ENCODE measurements at regions not wholly inside any gene's neighbourhood (a gene's known extent, or its start where the extent isn't known, plus 50 kb on each side); places are given as distances from the start of the nearest gene placed in this dataset.

DNA sequence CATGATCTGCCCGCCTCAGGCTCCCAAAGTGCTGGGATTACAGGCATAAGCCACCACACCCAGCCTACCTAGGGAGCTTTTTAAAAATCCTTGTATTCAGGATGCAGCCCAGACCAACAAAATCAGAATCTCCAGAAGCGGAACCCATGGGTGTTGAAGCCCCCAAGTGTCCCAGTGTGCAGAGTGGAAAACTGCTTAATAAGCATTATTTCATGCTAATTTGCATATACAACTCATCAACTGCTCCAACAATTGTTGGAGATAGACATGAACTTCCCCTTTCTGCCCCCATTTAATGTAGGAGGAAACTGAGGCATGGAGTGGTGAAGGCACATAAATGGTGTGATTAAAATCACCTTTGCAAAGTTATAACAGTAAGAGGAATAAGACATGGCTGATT, 84.3 kb upstream of the C16orf82 start (continued):
- TF ChIP-seq STAT1 (conservative IDR thresholded peaks at IDR 0.05): no peak
- TF ChIP-seq PRDM15 (CRISPR knock-in tag; IDR thresholded peaks at IDR 0.05): no peak
- no peak for TF ChIP-seq ZSCAN29 (IDR thresholded peaks at IDR 0.05)
- TF ChIP-seq STAT3 (IDR thresholded peaks at IDR 0.05; ENCODE audit: low read depth, low read length): no peak
- TF ChIP-seq CHD1 (IDR thresholded peaks at IDR 0.05; ENCODE audit: low read depth, low read length): no peak

- H3K9ac ChIP-seq (ENCODE audit: control insufficient read depth, insufficient read depth, low read length): no peak overlapping the region
- no peaks in the 10 kb centered on the region for H3K9me3 ChIP-seq (replicated peaks; ENCODE audit: control insufficient read depth, insufficient read depth, low read length)
- H3K4me1 ChIP-seq (ENCODE audit: control insufficient read depth, insufficient read depth, low read length): no peaks in the 10 kb centered on the region
- H3K36me3 ChIP-seq (ENCODE audit: control insufficient read depth in 2 of 2, insufficient read depth in 2 of 2, low read length in 1 of 2): no peaks in the 10 kb centered on the region
- ATAC-seq (no peak), FAIRE-seq (no peak), DNase-seq (ENCODE audit: low read depth, low spot score) (no peak)
- no peak overlapping the region for H2AFZ ChIP-seq (ENCODE audit: control insufficient read depth, low read depth, low read length)
- SMC1A ChIA-PET (ENCODE audit: uncharacterized antibody, unreplicated experiment): no interaction called here
- WGBS (ENCODE audit: insufficient coverage, insufficient replicate concordance, low lambda C conversion rate, missing lambda C conversion rate): 46% methylated on average over 2 of the region's 2 CpGs
- RAD21 ChIA-PET (ENCODE audit: unreplicated experiment): no interaction called here
- CTCF ChIA-PET: no interaction called here
- no peak overlapping the region for H3K27ac ChIP-seq (ENCODE audit: control insufficient read depth, insufficient read depth)
- no peaks in the 10 kb centered on the region for H4K20me1 ChIP-seq (ENCODE audit: control insufficient read depth, insufficient read depth)
- in situ Hi-C loops (cut with MboI) (no loop called here), intact Hi-C loops (cut with micrococcal nuclease; ENCODE audit: unreplicated experiment) (no loop called here)
- no peaks in the 10 kb centered on the region; a peak in 1 of 4 replicates for H3K27me3 ChIP-seq (replicated peaks in 1 of 2; ENCODE audit: control insufficient read depth in 2 of 2, insufficient read depth in 2 of 2, low read length in 1 of 2)
- POLR2A ChIA-PET: no interaction called here
- no peaks in the 10 kb centered on the region for H3K79me2 ChIP-seq (ENCODE audit: control insufficient read depth, insufficient read depth, low read length)
- no peak overlapping the region for H3K4me2 ChIP-seq (ENCODE audit: control insufficient read depth, insufficient read depth)
- BruUV-seq (replicated peaks): no TSS peak
- no peak overlapping the region for H3K4me3 ChIP-seq
- TF ChIP-seq CHD1 (IDR thresholded peaks at IDR 0.05; ENCODE audit: low read depth, low read length): no peak
- TF ChIP-seq, protein P1, sequence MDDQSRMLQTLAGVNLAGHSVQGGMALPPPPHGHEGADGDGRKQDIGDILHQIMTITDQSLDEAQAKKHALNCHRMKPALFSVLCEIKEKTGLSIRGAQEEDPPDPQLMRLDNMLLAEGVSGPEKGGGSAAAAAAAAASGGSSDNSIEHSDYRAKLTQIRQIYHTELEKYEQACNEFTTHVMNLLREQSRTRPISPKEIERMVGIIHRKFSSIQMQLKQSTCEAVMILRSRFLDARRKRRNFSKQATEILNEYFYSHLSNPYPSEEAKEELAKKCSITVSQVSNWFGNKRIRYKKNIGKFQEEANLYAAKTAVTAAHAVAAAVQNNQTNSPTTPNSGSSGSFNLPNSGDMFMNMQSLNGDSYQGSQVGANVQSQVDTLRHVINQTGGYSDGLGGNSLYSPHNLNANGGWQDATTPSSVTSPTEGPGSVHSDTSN (IDR thresholded peaks at IDR 0.05; ENCODE audit: insufficient replicate concordance, low read depth, low read length): no peak
- TF ChIP-seq KAT2A (conservative IDR thresholded peaks at IDR 0.05; ENCODE audit: control insufficient read depth, low read depth, low read length): no peak
- TF ChIP-seq RFX5 (IDR thresholded peaks at IDR 0.05; ENCODE audit: low read depth, low read length): no peak
- no peak for TF ChIP-seq SPI1 (IDR thresholded peaks at IDR 0.05; ENCODE audit: borderline replicate concordance, insufficient read depth, low read depth, low read length)
- TF ChIP-seq SREBF1 (IDR thresholded peaks at IDR 0.05; ENCODE audit: low read length): no peak
- TF ChIP-seq, protein P2, sequence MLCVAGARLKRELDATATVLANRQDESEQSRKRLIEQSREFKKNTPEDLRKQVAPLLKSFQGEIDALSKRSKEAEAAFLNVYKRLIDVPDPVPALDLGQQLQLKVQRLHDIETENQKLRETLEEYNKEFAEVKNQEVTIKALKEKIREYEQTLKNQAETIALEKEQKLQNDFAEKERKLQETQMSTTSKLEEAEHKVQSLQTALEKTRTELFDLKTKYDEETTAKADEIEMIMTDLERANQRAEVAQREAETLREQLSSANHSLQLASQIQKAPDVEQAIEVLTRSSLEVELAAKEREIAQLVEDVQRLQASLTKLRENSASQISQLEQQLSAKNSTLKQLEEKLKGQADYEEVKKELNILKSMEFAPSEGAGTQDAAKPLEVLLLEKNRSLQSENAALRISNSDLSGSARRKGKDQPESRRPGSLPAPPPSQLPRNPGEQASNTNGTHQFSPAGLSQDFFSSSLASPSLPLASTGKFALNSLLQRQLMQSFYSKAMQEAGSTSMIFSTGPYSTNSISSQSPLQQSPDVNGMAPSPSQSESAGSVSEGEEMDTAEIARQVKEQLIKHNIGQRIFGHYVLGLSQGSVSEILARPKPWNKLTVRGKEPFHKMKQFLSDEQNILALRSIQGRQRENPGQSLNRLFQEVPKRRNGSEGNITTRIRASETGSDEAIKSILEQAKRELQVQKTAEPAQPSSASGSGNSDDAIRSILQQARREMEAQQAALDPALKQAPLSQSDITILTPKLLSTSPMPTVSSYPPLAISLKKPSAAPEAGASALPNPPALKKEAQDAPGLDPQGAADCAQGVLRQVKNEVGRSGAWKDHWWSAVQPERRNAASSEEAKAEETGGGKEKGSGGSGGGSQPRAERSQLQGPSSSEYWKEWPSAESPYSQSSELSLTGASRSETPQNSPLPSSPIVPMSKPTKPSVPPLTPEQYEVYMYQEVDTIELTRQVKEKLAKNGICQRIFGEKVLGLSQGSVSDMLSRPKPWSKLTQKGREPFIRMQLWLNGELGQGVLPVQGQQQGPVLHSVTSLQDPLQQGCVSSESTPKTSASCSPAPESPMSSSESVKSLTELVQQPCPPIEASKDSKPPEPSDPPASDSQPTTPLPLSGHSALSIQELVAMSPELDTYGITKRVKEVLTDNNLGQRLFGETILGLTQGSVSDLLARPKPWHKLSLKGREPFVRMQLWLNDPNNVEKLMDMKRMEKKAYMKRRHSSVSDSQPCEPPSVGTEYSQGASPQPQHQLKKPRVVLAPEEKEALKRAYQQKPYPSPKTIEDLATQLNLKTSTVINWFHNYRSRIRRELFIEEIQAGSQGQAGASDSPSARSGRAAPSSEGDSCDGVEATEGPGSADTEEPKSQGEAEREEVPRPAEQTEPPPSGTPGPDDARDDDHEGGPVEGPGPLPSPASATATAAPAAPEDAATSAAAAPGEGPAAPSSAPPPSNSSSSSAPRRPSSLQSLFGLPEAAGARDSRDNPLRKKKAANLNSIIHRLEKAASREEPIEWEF (IDR thresholded peaks at IDR 0.05; ENCODE audit: insufficient replicate concordance, low read depth, low read length): no peak
- TF ChIP-seq SREBF2 (IDR thresholded peaks at IDR 0.05; ENCODE audit: low read length): no peak
Observed at GRCh38 chr16:26983426-26983825, 83.3 kb upstream of the C16orf82 start.

Data from GM12878 (cell line).